ENCODE measurements at regions not wholly inside any gene's neighbourhood (a gene's known extent, or its start where the extent isn't known, plus 50 kb on each side); places are given as distances from the start of the nearest gene placed in this dataset.

DNA sequence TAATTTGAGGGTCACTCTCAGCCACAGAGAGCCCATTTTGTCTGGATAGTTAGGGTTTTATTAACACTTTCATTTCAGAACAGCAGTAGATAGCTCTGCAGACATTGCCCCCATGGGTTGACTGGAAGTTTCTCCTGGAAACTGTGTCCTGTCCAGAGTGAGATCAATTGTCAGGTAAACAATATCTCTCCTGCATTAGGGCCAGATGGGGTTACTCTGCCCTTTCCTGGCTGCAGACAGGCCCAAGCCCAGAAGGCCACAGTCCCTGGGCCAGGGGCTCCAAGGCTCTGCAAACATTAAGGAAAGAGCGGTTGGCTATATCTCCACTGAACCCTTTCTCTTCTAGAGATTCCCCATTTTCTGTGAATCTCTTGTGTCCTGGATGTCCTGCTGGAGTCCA lies 436.8 kb upstream of the PRKX start:
- WGBS, 2 donors = 95 to 100% methylated on average over 1 of the region's 1 CpG
- Histone ChIP-seq H3K27me3 (ENCODE audit: control insufficient read depth in 1 of 2, insufficient read depth in 2 of 2, low read length in 1 of 2) (no peaks in the 10 kb centered on the region), H3K4me1 (ENCODE audit: control insufficient read depth in 1 of 2, insufficient read depth in 2 of 2, low read length in 2 of 2) (no peaks in the 10 kb centered on the region), H3K9me3 (ENCODE audit: control insufficient read depth, low read length) (no peaks in the 10 kb centered on the region), H3K36me3 (ENCODE audit: control insufficient read depth in 1 of 2, insufficient read depth in 2 of 2, low read length in 1 of 2) (no peaks in the 10 kb centered on the region), H3K4me3 (ENCODE audit: low read length in 2 of 2) (no peak overlapping the region), H3K27ac (ENCODE audit: low read depth in 1 of 2, low read length in 2 of 2) (no peak overlapping the region)
- intact Hi-C loops (cut with DNase I) = no loop called here
- no peak for DNase-seq
- ATAC-seq (ENCODE audit: low FRiP score) = no peak

DNA sequence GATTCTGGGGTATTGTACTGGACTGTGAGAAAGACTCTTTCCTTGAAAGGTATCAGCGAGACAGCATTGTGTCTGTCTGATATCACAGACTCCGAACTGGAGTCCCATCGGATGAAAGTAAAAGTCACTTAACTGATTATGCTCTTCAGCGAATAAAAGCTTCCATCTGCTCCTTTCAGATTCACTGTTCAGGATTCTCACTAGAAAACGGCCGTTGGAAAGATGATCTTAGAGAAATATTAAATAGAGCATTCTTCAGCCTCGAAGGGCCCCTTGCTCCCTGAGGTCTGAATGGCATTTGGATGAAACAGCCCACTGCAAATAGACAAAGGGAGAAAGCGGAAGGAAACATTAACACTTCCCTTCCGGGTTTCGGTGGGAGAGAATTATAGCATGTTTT lies 416.2 kb upstream of the PRKX start:
- WGBS, 2 donors = 32 to 34% methylated on average over 10 of the region's 10 CpGs
- Histone ChIP-seq H3K4me1 (ENCODE audit: control insufficient read depth in 1 of 2, insufficient read depth in 2 of 2, low read length in 2 of 2) (no peaks in the 10 kb centered on the region), H3K4me3 (ENCODE audit: low read length in 2 of 2) (no peak overlapping the region), H3K36me3 (ENCODE audit: control insufficient read depth in 1 of 2, insufficient read depth in 2 of 2, low read length in 1 of 2) (no peaks in the 10 kb centered on the region), H3K27ac (ENCODE audit: low read depth in 1 of 2, low read length in 2 of 2) (no peak overlapping the region), H3K9me3 (ENCODE audit: control insufficient read depth, low read length) (no peaks in the 10 kb centered on the region), H3K27me3 (ENCODE audit: control insufficient read depth in 1 of 2, insufficient read depth in 2 of 2, low read length in 1 of 2) (no peaks in the 10 kb centered on the region)
- no peak for DNase-seq
- intact Hi-C loops (cut with DNase I) = no loop called here
- no peak for ATAC-seq (ENCODE audit: low FRiP score)

- ATAC-seq (ENCODE audit: low FRiP score) = no peak
- no peak overlapping the region for H3K4me3 ChIP-seq (ENCODE audit: low read length in 2 of 2)
- WGBS, 2 donors = 88 to 89% methylated on average over 8 of the region's 8 CpGs
These were observed 405.4 kb upstream of the PRKX start for GRCh38 chrX:4118666-4119530.

GRCh38 chrX:4110964-4111363 lies 397.5 kb upstream of the PRKX start:
- no peak for ATAC-seq (ENCODE audit: low FRiP score)
- intact Hi-C loops (cut with DNase I) = no loop called here

More at GRCh38 chrX:4118666-4119530, 405.4 kb upstream of the PRKX start:
- H3K27me3 ChIP-seq (ENCODE audit: control insufficient read depth in 1 of 2, insufficient read depth in 2 of 2, low read length in 1 of 2) = no peaks in the 10 kb centered on the region
- DNase-seq = no peak
- H3K4me1 ChIP-seq (ENCODE audit: control insufficient read depth in 1 of 2, insufficient read depth in 2 of 2, low read length in 2 of 2) = no peaks in the 10 kb centered on the region
- no peaks in the 10 kb centered on the region for H3K9me3 ChIP-seq (ENCODE audit: control insufficient read depth, low read length)
- intact Hi-C loops (cut with DNase I) = no loop called here
- H3K36me3 ChIP-seq (ENCODE audit: control insufficient read depth in 1 of 2, insufficient read depth in 2 of 2, low read length in 1 of 2) = no peaks in the 10 kb centered on the region
- H3K27ac ChIP-seq (ENCODE audit: low read depth in 1 of 2, low read length in 2 of 2) = no peak overlapping the region

GRCh38 chrX:4094926-4095325 lies 381.5 kb upstream of the PRKX start:
- ATAC-seq (ENCODE audit: low FRiP score) (no peak), DNase-seq (no peak)
- no peaks in the 10 kb centered on the region for H3K36me3 ChIP-seq (ENCODE audit: control insufficient read depth in 1 of 2, insufficient read depth in 2 of 2, low read length in 1 of 2)
- H3K27me3 ChIP-seq (ENCODE audit: control insufficient read depth in 1 of 2, insufficient read depth in 2 of 2, low read length in 1 of 2) = no peaks in the 10 kb centered on the region
- no peaks in the 10 kb centered on the region for H3K9me3 ChIP-seq (ENCODE audit: control insufficient read depth, low read length)
- no peak overlapping the region for H3K4me3 ChIP-seq (ENCODE audit: low read length in 2 of 2)
- intact Hi-C loops (cut with DNase I) = no loop called here
- no peak overlapping the region for H3K27ac ChIP-seq (ENCODE audit: low read depth in 1 of 2, low read length in 2 of 2)
- H3K4me1 ChIP-seq (ENCODE audit: control insufficient read depth in 1 of 2, insufficient read depth in 2 of 2, low read length in 2 of 2) = no peaks in the 10 kb centered on the region
- WGBS, 2 donors = 31 to 39% methylated on average over 6 of the region's 6 CpGs

More at GRCh38 chrX:4110964-4111363, 397.5 kb upstream of the PRKX start:
- 27 to 53% methylated on average over 2 of the region's 2 CpGs for WGBS, 2 donors
- no peaks in the 10 kb centered on the region for H3K27me3 ChIP-seq (ENCODE audit: control insufficient read depth in 1 of 2, insufficient read depth in 2 of 2, low read length in 1 of 2)
- no peak overlapping the region for H3K27ac ChIP-seq (ENCODE audit: low read depth in 1 of 2, low read length in 2 of 2)
- H3K9me3 ChIP-seq (ENCODE audit: control insufficient read depth, low read length) = no peaks in the 10 kb centered on the region
- H3K4me3 ChIP-seq (ENCODE audit: low read length in 2 of 2) = no peak overlapping the region
- no peak for DNase-seq
- no peaks in the 10 kb centered on the region for H3K4me1 ChIP-seq (ENCODE audit: control insufficient read depth in 1 of 2, insufficient read depth in 2 of 2, low read length in 2 of 2)
- no peaks in the 10 kb centered on the region for H3K36me3 ChIP-seq (ENCODE audit: control insufficient read depth in 1 of 2, insufficient read depth in 2 of 2, low read length in 1 of 2)

DNA sequence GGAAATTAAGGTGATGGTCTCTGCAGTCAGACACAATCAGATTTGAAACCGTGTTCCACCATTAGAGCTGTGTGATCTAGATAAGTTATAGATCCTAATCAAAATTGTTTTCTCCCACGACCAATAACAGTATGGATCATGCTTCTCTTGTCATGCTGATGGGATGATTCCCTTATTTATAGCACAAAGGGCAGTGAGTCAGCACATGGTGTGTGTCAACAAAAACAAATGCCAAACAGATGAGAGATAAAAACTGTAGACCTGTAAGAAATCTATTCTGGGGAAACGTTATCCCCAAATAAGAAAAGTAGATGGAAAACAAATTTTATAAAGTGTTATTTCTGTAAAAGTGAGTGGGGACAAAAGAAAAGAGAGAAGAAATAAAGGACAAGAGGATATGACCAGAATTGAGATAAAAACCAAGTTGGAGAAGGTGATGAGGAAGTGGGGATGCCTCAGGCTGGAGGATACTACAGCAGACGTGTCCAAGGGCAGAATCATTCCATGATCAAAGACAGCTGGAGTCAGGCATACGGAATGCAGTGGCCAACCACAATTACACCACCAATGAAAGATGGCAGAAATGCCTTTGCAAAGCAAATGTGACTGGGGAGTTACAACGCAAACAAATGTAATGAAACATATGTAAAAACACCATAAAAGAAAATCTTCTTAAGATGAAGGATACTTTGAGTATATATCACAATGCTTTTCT lies 377.8 kb upstream of the PRKX start:
- H3K27ac ChIP-seq (ENCODE audit: low read depth in 1 of 2, low read length in 2 of 2) = no peak overlapping the region
- no peaks in the 10 kb centered on the region for H3K4me1 ChIP-seq (ENCODE audit: control insufficient read depth in 1 of 2, insufficient read depth in 2 of 2, low read length in 2 of 2)
- no peaks in the 10 kb centered on the region for H3K27me3 ChIP-seq (ENCODE audit: control insufficient read depth in 1 of 2, insufficient read depth in 2 of 2, low read length in 1 of 2)
- no peak for DNase-seq
- ATAC-seq (ENCODE audit: low FRiP score) = no peak
- H3K4me3 ChIP-seq (ENCODE audit: low read length in 2 of 2) = no peak overlapping the region
- WGBS, 2 donors = 34 to 36% methylated on average over 6 of the region's 6 CpGs
- no peaks in the 10 kb centered on the region for H3K36me3 ChIP-seq (ENCODE audit: control insufficient read depth in 1 of 2, insufficient read depth in 2 of 2, low read length in 1 of 2)
- intact Hi-C loops (cut with DNase I) = no loop called here
- H3K9me3 ChIP-seq (ENCODE audit: control insufficient read depth, low read length) = no peaks in the 10 kb centered on the region

DNA sequence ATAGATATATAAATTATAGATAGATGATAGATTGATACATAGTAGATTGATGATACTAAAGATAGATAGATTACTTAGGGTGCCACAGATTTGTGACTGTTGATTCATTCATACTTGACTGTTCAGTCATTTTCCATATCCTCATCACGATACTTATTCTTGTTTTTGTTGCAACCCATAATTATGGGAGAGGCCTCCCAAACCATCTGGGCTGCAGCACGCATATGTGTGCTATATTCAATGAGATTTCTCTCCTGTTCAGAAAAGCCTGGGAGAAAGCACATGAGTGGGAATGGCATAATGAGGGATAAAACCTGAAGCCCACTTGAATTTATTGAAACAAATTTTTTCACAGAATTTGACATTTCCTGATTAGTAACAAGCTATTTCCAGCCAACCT lies 346.4 kb upstream of the PRKX start:
- no peaks in the 10 kb centered on the region for H3K36me3 ChIP-seq (ENCODE audit: control insufficient read depth in 1 of 2, insufficient read depth in 2 of 2, low read length in 1 of 2)
- H3K27me3 ChIP-seq (ENCODE audit: control insufficient read depth in 1 of 2, insufficient read depth in 2 of 2, low read length in 1 of 2) = no peaks in the 10 kb centered on the region
- DNase-seq (no peak), ATAC-seq (ENCODE audit: low FRiP score) (no peak)
- no peaks in the 10 kb centered on the region for H3K4me1 ChIP-seq (ENCODE audit: control insufficient read depth in 1 of 2, insufficient read depth in 2 of 2, low read length in 2 of 2)
- H3K4me3 ChIP-seq (ENCODE audit: low read length in 2 of 2) = no peak overlapping the region
- no peak overlapping the region for H3K27ac ChIP-seq (ENCODE audit: low read depth in 1 of 2, low read length in 2 of 2)
- intact Hi-C loops (cut with DNase I) = no loop called here
- 69 to 76% methylated on average over 2 of the region's 2 CpGs for WGBS, 2 donors
- H3K9me3 ChIP-seq (ENCODE audit: control insufficient read depth, low read length) = no peaks in the 10 kb centered on the region

DNA sequence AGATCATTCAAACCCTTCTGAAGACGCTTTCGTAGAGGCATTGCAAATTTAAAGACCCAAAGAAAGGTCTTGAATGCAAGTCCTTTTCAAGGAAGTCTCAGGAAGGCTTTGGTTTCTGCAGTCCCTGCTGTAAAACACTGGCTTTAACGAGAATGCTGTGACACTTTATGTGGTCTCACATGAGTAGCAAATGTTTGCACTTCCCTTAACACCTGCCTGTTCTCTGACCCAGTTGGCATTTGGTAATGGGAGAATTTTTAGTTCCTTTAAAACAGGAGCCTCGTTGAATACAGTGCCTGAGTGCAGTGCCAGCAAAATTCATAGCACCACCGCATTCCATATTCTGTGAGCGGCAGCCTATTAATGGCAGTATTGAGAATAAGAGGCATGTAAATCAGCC lies 330.5 kb upstream of the PRKX start:
- no peaks in the 10 kb centered on the region for H3K9me3 ChIP-seq (ENCODE audit: control insufficient read depth, low read length)
- H3K27me3 ChIP-seq (ENCODE audit: control insufficient read depth in 1 of 2, insufficient read depth in 2 of 2, low read length in 1 of 2) = no peaks in the 10 kb centered on the region
- no peak overlapping the region for H3K4me3 ChIP-seq (ENCODE audit: low read length in 2 of 2)
- H3K27ac ChIP-seq (ENCODE audit: low read depth in 1 of 2, low read length in 2 of 2) = no peak overlapping the region
- DNase-seq (no peak), ATAC-seq (ENCODE audit: low FRiP score) (no peak)
- no peaks in the 10 kb centered on the region for H3K4me1 ChIP-seq (ENCODE audit: control insufficient read depth in 1 of 2, insufficient read depth in 2 of 2, low read length in 2 of 2)
- no peaks in the 10 kb centered on the region for H3K36me3 ChIP-seq (ENCODE audit: control insufficient read depth in 1 of 2, insufficient read depth in 2 of 2, low read length in 1 of 2)
- intact Hi-C loops (cut with DNase I) = no loop called here
- 48 to 53% methylated on average over 6 of the region's 6 CpGs for WGBS, 2 donors

DNA sequence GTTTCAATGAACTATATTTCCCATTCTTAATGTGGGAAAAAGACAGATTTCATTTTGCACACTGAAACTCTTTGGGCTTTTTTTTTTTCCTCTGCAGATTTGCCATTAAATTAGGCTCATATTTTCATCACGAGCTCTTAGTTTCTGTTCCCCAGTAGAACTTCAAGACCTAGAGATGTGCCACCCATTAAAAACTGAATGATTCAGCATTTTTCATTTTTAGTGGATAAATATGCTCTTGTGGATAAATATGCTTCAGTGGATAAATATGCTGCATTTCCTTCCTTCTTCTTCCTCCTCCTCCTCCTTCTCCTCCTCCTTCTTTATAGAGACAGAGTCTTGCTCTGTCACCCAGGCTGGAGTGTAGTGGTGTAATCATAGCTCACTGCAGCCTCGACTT lies 322.4 kb upstream of the PRKX start:
- Histone ChIP-seq H3K36me3 (ENCODE audit: control insufficient read depth in 1 of 2, insufficient read depth in 2 of 2, low read length in 1 of 2) (no peaks in the 10 kb centered on the region), H3K4me1 (ENCODE audit: control insufficient read depth in 1 of 2, insufficient read depth in 2 of 2, low read length in 2 of 2) (no peaks in the 10 kb centered on the region), H3K9me3 (ENCODE audit: control insufficient read depth, low read length) (no peaks in the 10 kb centered on the region), H3K27me3 (ENCODE audit: control insufficient read depth in 1 of 2, insufficient read depth in 2 of 2, low read length in 1 of 2) (no peaks in the 10 kb centered on the region), H3K4me3 (ENCODE audit: low read length in 2 of 2) (no peak overlapping the region), H3K27ac (ENCODE audit: low read depth in 1 of 2, low read length in 2 of 2) (no peak overlapping the region)
- ATAC-seq (ENCODE audit: low FRiP score) (no peak), DNase-seq (no peak)
- WGBS, 2 donors = 52 to 66% methylated on average over 2 of the region's 2 CpGs
- intact Hi-C loops (cut with DNase I) = no loop called here
